Activated naive CD4-positive, alpha-beta T cell treated with anti-CD3 and anti-CD28 coated beads, Interleukin-2, amount 50 U/mL, for 16 hours (primary cell): ENCODE measurements at regions not wholly inside any gene's neighbourhood (a gene's known extent, or its start where the extent isn't known, plus 50 kb on each side); places are given as distances from the start of the nearest gene placed in this dataset.
"Not testable (repeated sequence)": the region's sequence is repeated elsewhere in the genome, so short reads cannot be mapped to it uniquely, and the experiment has no call there.

ENCODE experiments used
- DNase-seq: peaks from one replicate; pipeline ENCODE4 v3.0.0-alpha.2; 2020

GRCh38 chr10:81135851-81136250 lies 598.1 kb downstream of the SH2D4B start:
- DNase-seq = no peak

GRCh38 chr10:81136261-81136660 lies 598.6 kb downstream of the SH2D4B start:
- no peak for DNase-seq

GRCh38 chr10:81145975-81146374 lies 608.3 kb downstream of the SH2D4B start:
- DNase-seq = no peak

GRCh38 chr10:81146436-81146835 lies 608.7 kb downstream of the SH2D4B start:
- no peak for DNase-seq

GRCh38 chr10:81152656-81153055 lies 615.0 kb downstream of the SH2D4B start:
- no peak for DNase-seq

- DNase-seq = no peak
Observed at GRCh38 chr10:81157681-81158080, 620.0 kb downstream of the SH2D4B start.

- DNase-seq = no peak
Observed at GRCh38 chr10:81177651-81178244, 640.0 kb downstream of the SH2D4B start.

GRCh38 chr10:81179324-81179723 lies 641.6 kb downstream of the SH2D4B start:
- no peak for DNase-seq

GRCh38 chr10:81179805-81180452 lies 642.2 kb downstream of the SH2D4B start:
- DNase-seq = no peak

GRCh38 chr10:81182296-81182695 lies 644.6 kb downstream of the SH2D4B start:
- no peak for DNase-seq

- no peak for DNase-seq
Observed at GRCh38 chr10:81192221-81192788, 654.6 kb downstream of the SH2D4B start.

GRCh38 chr10:81200801-81201200 lies 663.1 kb downstream of the SH2D4B start:
- DNase-seq = no peak

GRCh38 chr10:81207359-81207758 lies 667.6 kb upstream of the NRG3 start:
- DNase-seq = not testable (repeated sequence)

GRCh38 chr10:81213370-81213769 lies 661.6 kb upstream of the NRG3 start:
- DNase-seq = no peak

GRCh38 chr10:81215498-81215897 lies 659.5 kb upstream of the NRG3 start:
- DNase-seq = no peak

- DNase-seq = no peak
Observed at GRCh38 chr10:81216949-81217348, 658.0 kb upstream of the NRG3 start.

GRCh38 chr10:81218307-81218706 lies 656.7 kb upstream of the NRG3 start:
- no peak for DNase-seq

- no peak for DNase-seq
Observed at GRCh38 chr10:81219758-81220157, 655.2 kb upstream of the NRG3 start.

- no peak for DNase-seq
Observed at GRCh38 chr10:81248886-81249285, 626.1 kb upstream of the NRG3 start.

- DNase-seq = no peak
Observed at GRCh38 chr10:81251457-81252115, 623.4 kb upstream of the NRG3 start.

GRCh38 chr10:81264991-81265390 lies 610.0 kb upstream of the NRG3 start:
- not testable (repeated sequence) for DNase-seq

- no peak for DNase-seq
Observed at GRCh38 chr10:81270051-81270450, 604.9 kb upstream of the NRG3 start.

- DNase-seq = no peak
Observed at GRCh38 chr10:81280497-81281479, 594.2 kb upstream of the NRG3 start.
